ENCODE measurements at regions not wholly inside any gene's neighbourhood (a gene's known extent, or its start where the extent isn't known, plus 50 kb on each side); places are given as distances from the start of the nearest gene placed in this dataset.

- no peaks in the 10 kb centered on the region for H3K27me3 ChIP-seq
- no peaks in the 10 kb centered on the region for H3K9me3 ChIP-seq (replicated peaks)
- no peaks in the 10 kb centered on the region for H3K4me1 ChIP-seq
- no peak overlapping the region for H3K4me3 ChIP-seq
- no peak overlapping the region for H3K27ac ChIP-seq
- no peak for DNase-seq
- no peaks in the 10 kb centered on the region for H3K36me3 ChIP-seq
Observed at GRCh38 chr12:85509081-85509856, 229.2 kb downstream of the ALX1 start.

GRCh38 chr12:85509857-85510256, 229.8 kb downstream of the ALX1 start:
- no peak overlapping the region for H3K27ac ChIP-seq
- no peak overlapping the region for H3K4me3 ChIP-seq
- no peaks in the 10 kb centered on the region for H3K9me3 ChIP-seq (replicated peaks)
- H3K4me1 ChIP-seq = no peaks in the 10 kb centered on the region
- no peak for DNase-seq
- H3K36me3 ChIP-seq = no peaks in the 10 kb centered on the region
- no peaks in the 10 kb centered on the region for H3K27me3 ChIP-seq

GRCh38 chr12:85516039-85516438, 236.0 kb downstream of the ALX1 start:
- no peaks in the 10 kb centered on the region for H3K4me1 ChIP-seq
- no peaks in the 10 kb centered on the region for H3K27me3 ChIP-seq
- DNase-seq = no peak
- no peak overlapping the region for H3K4me3 ChIP-seq
- H3K36me3 ChIP-seq = no peaks in the 10 kb centered on the region
- no peaks in the 10 kb centered on the region for H3K9me3 ChIP-seq (replicated peaks)
- no peak overlapping the region for H3K27ac ChIP-seq

GRCh38 chr12:85516667-85517325, 236.8 kb downstream of the ALX1 start:
- Histone ChIP-seq H3K4me1 (no peaks in the 10 kb centered on the region), H3K36me3 (no peaks in the 10 kb centered on the region), H3K9me3 (replicated peaks) (no peaks in the 10 kb centered on the region), H3K27me3 (no peaks in the 10 kb centered on the region), H3K27ac (no peak overlapping the region), H3K4me3 (no peak overlapping the region)
- DNase-seq = no peak

GRCh38 chr12:85519163-85519562, 239.1 kb downstream of the ALX1 start:
- Histone ChIP-seq H3K27me3 (no peaks in the 10 kb centered on the region), H3K27ac (no peak overlapping the region), H3K4me3 (no peak overlapping the region), H3K9me3 (replicated peaks) (no peaks in the 10 kb centered on the region), H3K36me3 (no peaks in the 10 kb centered on the region), H3K4me1 (no peaks in the 10 kb centered on the region)
- DNase-seq = no peak

- Histone ChIP-seq H3K36me3 (no peaks in the 10 kb centered on the region), H3K4me1 (no peaks in the 10 kb centered on the region), H3K9me3 (replicated peaks) (no peaks in the 10 kb centered on the region), H3K4me3 (no peak overlapping the region), H3K27ac (no peak overlapping the region), H3K27me3 (no peaks in the 10 kb centered on the region)
- no peak for DNase-seq
Observed at GRCh38 chr12:85523197-85523596, 243.2 kb downstream of the ALX1 start.

- Histone ChIP-seq H3K27ac (no peak overlapping the region), H3K36me3 (no peaks in the 10 kb centered on the region), H3K27me3 (no peaks in the 10 kb centered on the region), H3K4me1 (no peaks in the 10 kb centered on the region), H3K4me3 (no peak overlapping the region), H3K9me3 (replicated peaks) (no peaks in the 10 kb centered on the region)
- DNase-seq = peak in 1 of 2 experiments; percentile 15
Observed at GRCh38 chr12:85527192-85527591, 247.2 kb downstream of the ALX1 start.

- Histone ChIP-seq H3K4me1 (no peaks in the 10 kb centered on the region), H3K4me3 (no peak overlapping the region), H3K27me3 (no peaks in the 10 kb centered on the region), H3K27ac (no peak overlapping the region), H3K36me3 (no peaks in the 10 kb centered on the region), H3K9me3 (replicated peaks) (no peaks in the 10 kb centered on the region)
- DNase-seq = no peak
Observed at GRCh38 chr12:85529896-85530295, 249.9 kb downstream of the ALX1 start.

- Histone ChIP-seq H3K36me3 (no peaks in the 10 kb centered on the region), H3K4me3 (no peak overlapping the region), H3K27me3 (no peaks in the 10 kb centered on the region), H3K4me1 (no peaks in the 10 kb centered on the region), H3K9me3 (replicated peaks) (no peaks in the 10 kb centered on the region), H3K27ac (no peak overlapping the region)
- no peak for DNase-seq
Observed at GRCh38 chr12:85530456-85530855, 250.4 kb downstream of the ALX1 start.

- no peaks in the 10 kb centered on the region for H3K4me1 ChIP-seq
- no peaks in the 10 kb centered on the region for H3K9me3 ChIP-seq (replicated peaks)
- no peaks in the 10 kb centered on the region for H3K27me3 ChIP-seq
- DNase-seq = no peak
- H3K36me3 ChIP-seq = no peaks in the 10 kb centered on the region
- no peak overlapping the region for H3K4me3 ChIP-seq
- no peak overlapping the region for H3K27ac ChIP-seq
Observed at GRCh38 chr12:85531341-85531740, 251.3 kb downstream of the ALX1 start.

- Histone ChIP-seq H3K36me3 (no peaks in the 10 kb centered on the region), H3K27ac (no peak overlapping the region), H3K4me1 (no peaks in the 10 kb centered on the region), H3K4me3 (no peak overlapping the region), H3K9me3 (replicated peaks) (no peaks in the 10 kb centered on the region), H3K27me3 (no peaks in the 10 kb centered on the region)
- DNase-seq = no peak
Observed at GRCh38 chr12:85549640-85550039, 269.6 kb downstream of the ALX1 start.

GRCh38 chr12:85550924-85551323, 270.9 kb downstream of the ALX1 start:
- no peaks in the 10 kb centered on the region for H3K27me3 ChIP-seq
- H3K27ac ChIP-seq = no peak overlapping the region
- no peak for DNase-seq
- H3K36me3 ChIP-seq = no peaks in the 10 kb centered on the region
- no peak overlapping the region for H3K4me3 ChIP-seq
- no peaks in the 10 kb centered on the region for H3K9me3 ChIP-seq (replicated peaks)
- H3K4me1 ChIP-seq = no peaks in the 10 kb centered on the region

GRCh38 chr12:85552461-85552860, 272.4 kb downstream of the ALX1 start:
- H3K36me3 ChIP-seq = no peaks in the 10 kb centered on the region
- H3K27me3 ChIP-seq = no peaks in the 10 kb centered on the region
- no peaks in the 10 kb centered on the region for H3K9me3 ChIP-seq (replicated peaks)
- no peak for DNase-seq
- H3K4me3 ChIP-seq = no peak overlapping the region
- H3K27ac ChIP-seq = no peak overlapping the region
- no peaks in the 10 kb centered on the region for H3K4me1 ChIP-seq

GRCh38 chr12:85557850-85558249, 277.8 kb downstream of the ALX1 start:
- no peaks in the 10 kb centered on the region for H3K9me3 ChIP-seq (replicated peaks)
- no peak overlapping the region for H3K4me3 ChIP-seq
- DNase-seq = no peak
- no peaks in the 10 kb centered on the region for H3K36me3 ChIP-seq
- H3K4me1 ChIP-seq = no peaks in the 10 kb centered on the region
- H3K27me3 ChIP-seq = no peaks in the 10 kb centered on the region
- no peak overlapping the region for H3K27ac ChIP-seq

- DNase-seq = no peak
- Histone ChIP-seq H3K9me3 (replicated peaks) (no peaks in the 10 kb centered on the region), H3K27me3 (no peaks in the 10 kb centered on the region), H3K27ac (no peak overlapping the region), H3K36me3 (no peaks in the 10 kb centered on the region), H3K4me3 (no peak overlapping the region), H3K4me1 (no peaks in the 10 kb centered on the region)
Observed at GRCh38 chr12:85558684-85559083, 277.5 kb downstream of the RASSF9 start.

GRCh38 chr12:85559127-85559526, 277.1 kb downstream of the RASSF9 start:
- H3K36me3 ChIP-seq = no peaks in the 10 kb centered on the region
- no peak overlapping the region for H3K27ac ChIP-seq
- no peaks in the 10 kb centered on the region for H3K4me1 ChIP-seq
- H3K4me3 ChIP-seq = no peak overlapping the region
- DNase-seq = no peak
- H3K27me3 ChIP-seq = no peaks in the 10 kb centered on the region
- no peaks in the 10 kb centered on the region for H3K9me3 ChIP-seq (replicated peaks)
